ENCODE measurements at regions not wholly inside any gene's neighbourhood (a gene's known extent, or its start where the extent isn't known, plus 50 kb on each side); places are given as distances from the start of the nearest gene placed in this dataset.

DNA sequence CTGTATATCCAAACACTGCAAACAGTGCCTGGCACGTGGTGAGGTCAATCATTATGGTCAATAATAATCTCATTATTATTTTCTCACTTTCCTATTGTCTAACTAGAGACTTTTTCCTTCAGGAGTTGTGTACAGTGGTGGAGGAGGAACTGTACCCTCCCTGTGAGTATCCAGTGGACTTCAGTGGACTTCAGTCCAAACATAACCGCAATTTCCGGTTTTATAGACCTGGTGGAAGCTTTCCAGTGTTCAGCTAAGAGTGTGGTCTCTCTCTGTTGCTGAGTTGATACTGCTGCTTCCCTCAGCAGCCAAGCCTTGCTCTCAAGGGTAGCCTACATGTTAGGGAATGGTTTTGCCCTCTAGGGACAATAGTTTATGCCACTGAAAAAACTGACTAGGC is 447.1 kb downstream of the TMEM182 start:
- TF ChIP-seq, protein P1, sequence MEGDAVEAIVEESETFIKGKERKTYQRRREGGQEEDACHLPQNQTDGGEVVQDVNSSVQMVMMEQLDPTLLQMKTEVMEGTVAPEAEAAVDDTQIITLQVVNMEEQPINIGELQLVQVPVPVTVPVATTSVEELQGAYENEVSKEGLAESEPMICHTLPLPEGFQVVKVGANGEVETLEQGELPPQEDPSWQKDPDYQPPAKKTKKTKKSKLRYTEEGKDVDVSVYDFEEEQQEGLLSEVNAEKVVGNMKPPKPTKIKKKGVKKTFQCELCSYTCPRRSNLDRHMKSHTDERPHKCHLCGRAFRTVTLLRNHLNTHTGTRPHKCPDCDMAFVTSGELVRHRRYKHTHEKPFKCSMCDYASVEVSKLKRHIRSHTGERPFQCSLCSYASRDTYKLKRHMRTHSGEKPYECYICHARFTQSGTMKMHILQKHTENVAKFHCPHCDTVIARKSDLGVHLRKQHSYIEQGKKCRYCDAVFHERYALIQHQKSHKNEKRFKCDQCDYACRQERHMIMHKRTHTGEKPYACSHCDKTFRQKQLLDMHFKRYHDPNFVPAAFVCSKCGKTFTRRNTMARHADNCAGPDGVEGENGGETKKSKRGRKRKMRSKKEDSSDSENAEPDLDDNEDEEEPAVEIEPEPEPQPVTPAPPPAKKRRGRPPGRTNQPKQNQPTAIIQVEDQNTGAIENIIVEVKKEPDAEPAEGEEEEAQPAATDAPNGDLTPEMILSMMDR (optimal IDR thresholded peaks at IDR 0.05 in 1 of 3, IDR thresholded peaks at IDR 0.05 in 1 of 3, conservative IDR thresholded peaks at IDR 0.05 in 1 of 3; ENCODE audit: extremely low read depth in 1 of 3, insufficient read depth in 2 of 3, low read length in 3 of 3), result no peak
- no peak for TF ChIP-seq EZH2 (IDR thresholded peaks at IDR 0.05; ENCODE audit: low read length)
